ENCODE measurements at regions not wholly inside any gene's neighbourhood (a gene's known extent, or its start where the extent isn't known, plus 50 kb on each side); places are given as distances from the start of the nearest gene placed in this dataset.

DNA sequence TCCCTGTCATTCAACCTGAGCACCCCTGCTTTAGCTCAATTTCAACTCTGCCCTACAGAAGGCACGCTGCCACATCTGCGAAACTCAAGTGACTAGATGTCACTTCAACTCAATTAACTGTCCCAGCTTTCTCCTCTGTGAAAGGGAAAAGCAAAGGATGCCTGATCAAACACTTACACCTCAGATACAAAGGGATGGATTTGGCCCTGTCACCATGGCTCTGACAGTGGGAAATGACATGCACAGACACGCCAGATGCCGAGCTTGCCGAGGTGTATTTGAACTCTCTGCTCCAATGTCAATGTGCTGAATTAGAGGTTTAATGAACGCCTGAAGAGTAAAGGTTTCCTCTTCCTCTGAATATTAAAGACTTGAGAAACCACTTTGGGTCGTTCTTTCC is 481.1 kb downstream of the CBLN2 start:
- H3K4me3 ChIP-seq, result no peak overlapping the region
- H3K9me3 ChIP-seq, result no peaks in the 10 kb centered on the region
- no peaks in the 10 kb centered on the region for H3K4me1 ChIP-seq
- H3K27me3 ChIP-seq (ENCODE audit: low read depth), result no peaks in the 10 kb centered on the region
- H3K36me3 ChIP-seq (replicated peaks), result no peaks in the 10 kb centered on the region
- no peak for DNase-seq (ENCODE audit: low spot score in 2 of 2)
- in situ Hi-C loops (cut with MboI; ENCODE audit: low sequenced_read_pairs), result no loop called here

DNA sequence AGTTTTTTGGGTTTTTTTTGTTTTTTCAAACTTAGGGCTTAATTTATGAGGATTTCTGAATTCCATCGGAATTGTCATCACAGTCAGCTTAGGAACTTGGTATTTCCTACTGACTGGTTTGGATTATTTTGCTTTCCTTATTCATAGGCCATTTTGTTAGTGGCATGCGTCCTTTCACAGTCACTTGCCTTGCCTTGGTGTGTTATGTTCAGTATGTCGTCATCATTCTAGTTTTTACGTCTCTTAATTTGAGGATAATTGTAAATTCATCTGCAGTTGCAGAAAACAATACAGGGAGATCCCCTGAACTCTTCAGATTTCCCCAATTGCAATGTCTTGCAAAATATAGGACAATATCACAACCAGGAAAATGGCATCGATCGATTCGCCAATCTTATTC is 485.3 kb downstream of the CBLN2 start:
- H3K36me3 ChIP-seq (replicated peaks), result no peaks in the 10 kb centered on the region
- no peaks in the 10 kb centered on the region for H3K4me1 ChIP-seq
- in situ Hi-C loops (cut with MboI; ENCODE audit: low sequenced_read_pairs), result no loop called here
- H3K4me3 ChIP-seq, result no peak overlapping the region
- no peak for DNase-seq (ENCODE audit: low spot score in 2 of 2)
- no peaks in the 10 kb centered on the region for H3K9me3 ChIP-seq
- no peaks in the 10 kb centered on the region for H3K27me3 ChIP-seq (ENCODE audit: low read depth)

DNA sequence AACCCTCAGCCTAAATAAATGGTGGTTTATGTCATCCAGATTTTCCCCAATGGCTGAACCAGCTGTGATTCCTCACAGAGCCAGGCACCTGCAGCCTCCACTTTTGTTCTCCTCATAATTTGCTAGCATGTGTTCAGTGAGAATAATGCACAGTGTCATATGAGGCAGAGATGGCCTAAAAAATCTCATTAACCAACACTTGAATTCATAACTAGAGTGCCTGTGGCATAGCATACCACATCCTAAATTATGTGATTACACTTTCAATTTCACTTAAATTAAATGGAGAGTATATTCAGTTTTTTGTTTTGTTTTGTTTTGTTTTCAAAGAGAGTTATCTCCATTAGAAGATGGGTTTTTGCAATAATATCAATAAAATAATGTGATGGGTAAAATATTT is 488.0 kb downstream of the CBLN2 start:
- H3K27me3 ChIP-seq (ENCODE audit: low read depth), result no peaks in the 10 kb centered on the region
- no peak for DNase-seq (ENCODE audit: low spot score in 2 of 2)
- in situ Hi-C loops (cut with MboI; ENCODE audit: low sequenced_read_pairs), result no loop called here

GRCh38 chr18:72041313-72042032 is 502.7 kb downstream of the CBLN2 start:
- in situ Hi-C loops (cut with MboI; ENCODE audit: low sequenced_read_pairs), result no loop called here

More for the DNA sequence above, 488.0 kb downstream of the CBLN2 start:
- no peak overlapping the region for H3K4me3 ChIP-seq
- no peaks in the 10 kb centered on the region for H3K9me3 ChIP-seq
- no peaks in the 10 kb centered on the region for H3K4me1 ChIP-seq
- no peaks in the 10 kb centered on the region for H3K36me3 ChIP-seq (replicated peaks)

DNA sequence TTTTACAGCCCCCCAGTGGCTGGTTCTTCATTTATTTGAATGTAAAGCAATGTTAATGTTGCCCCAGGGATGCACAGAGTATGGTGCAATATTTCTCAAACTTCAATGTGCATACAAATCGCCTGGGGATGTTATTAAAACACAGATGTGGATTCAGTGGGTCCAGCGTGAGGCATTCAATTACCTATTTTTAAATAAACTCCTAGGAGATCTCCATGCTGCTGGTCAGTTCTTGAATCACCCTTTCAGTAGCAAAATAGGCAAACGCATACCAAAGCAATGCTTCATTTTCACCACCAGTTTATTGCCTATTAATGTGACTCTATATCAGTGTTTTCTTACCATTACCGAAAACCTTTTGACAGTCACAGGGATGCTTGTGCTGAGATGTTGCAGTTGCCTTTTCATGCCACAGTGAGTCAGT is 530.7 kb downstream of the CBLN2 start:
- in situ Hi-C loops (cut with MboI; ENCODE audit: low sequenced_read_pairs), result no loop called here
- DNase-seq (ENCODE audit: low spot score in 2 of 2), result peak in 1 of 2 experiments; percentile 15
- Histone ChIP-seq H3K27me3 (ENCODE audit: low read depth) (no peaks in the 10 kb centered on the region), H3K4me1 (no peaks in the 10 kb centered on the region), H3K4me3 (no peak overlapping the region), H3K36me3 (replicated peaks) (no peaks in the 10 kb centered on the region), H3K9me3 (no peaks in the 10 kb centered on the region)

More at GRCh38 chr18:72041313-72042032, 502.7 kb downstream of the CBLN2 start:
- no peaks in the 10 kb centered on the region for H3K36me3 ChIP-seq (replicated peaks)
- no peak overlapping the region for H3K4me3 ChIP-seq
- H3K27me3 ChIP-seq (ENCODE audit: low read depth), result no peaks in the 10 kb centered on the region
- no peak for DNase-seq (ENCODE audit: low spot score in 2 of 2)
- no peaks in the 10 kb centered on the region for H3K9me3 ChIP-seq
- no peaks in the 10 kb centered on the region for H3K4me1 ChIP-seq

GRCh38 chr18:71998547-71999097 is 545.5 kb downstream of the CBLN2 start:
- H3K9me3 ChIP-seq, result no peaks in the 10 kb centered on the region
- no peaks in the 10 kb centered on the region for H3K4me1 ChIP-seq
- DNase-seq (ENCODE audit: low spot score in 2 of 2), result no peak
- no peaks in the 10 kb centered on the region for H3K27me3 ChIP-seq (ENCODE audit: low read depth)
- no peak overlapping the region for H3K4me3 ChIP-seq
- H3K36me3 ChIP-seq (replicated peaks), result no peaks in the 10 kb centered on the region
- in situ Hi-C loops (cut with MboI; ENCODE audit: low sequenced_read_pairs), result no loop called here

DNA sequence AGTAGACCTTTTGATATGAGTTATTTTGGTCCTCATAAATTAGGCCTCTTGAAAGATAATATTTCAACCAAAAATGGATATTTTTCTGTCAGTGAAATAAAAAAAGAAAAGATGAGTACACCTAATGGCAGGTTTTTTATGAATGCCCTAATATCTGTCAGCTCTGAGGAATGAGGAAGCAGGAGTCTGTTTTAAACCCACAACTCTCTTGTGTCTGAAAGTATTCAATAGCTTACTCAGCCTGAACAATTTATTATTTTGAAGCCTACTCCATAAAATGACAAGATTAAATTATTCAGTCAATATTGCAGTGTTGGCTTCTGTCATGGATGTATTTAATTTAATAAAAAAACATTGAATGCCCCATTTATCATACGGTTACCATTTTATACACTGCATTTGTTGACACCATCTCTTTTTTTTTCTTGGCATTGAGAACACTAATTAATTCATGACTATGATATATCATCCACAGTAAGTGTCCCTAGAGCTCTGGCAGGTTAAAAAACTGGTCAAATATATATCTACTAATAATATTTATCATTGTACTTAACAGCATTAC is 548.2 kb downstream of the CBLN2 start:
- DNase-seq (ENCODE audit: low spot score in 2 of 2), result no peak
- Histone ChIP-seq H3K4me1 (no peaks in the 10 kb centered on the region), H3K9me3 (no peaks in the 10 kb centered on the region), H3K36me3 (replicated peaks) (no peaks in the 10 kb centered on the region), H3K4me3 (no peak overlapping the region), H3K27me3 (ENCODE audit: low read depth) (no peaks in the 10 kb centered on the region)
- in situ Hi-C loops (cut with MboI; ENCODE audit: low sequenced_read_pairs), result no loop called here

DNA sequence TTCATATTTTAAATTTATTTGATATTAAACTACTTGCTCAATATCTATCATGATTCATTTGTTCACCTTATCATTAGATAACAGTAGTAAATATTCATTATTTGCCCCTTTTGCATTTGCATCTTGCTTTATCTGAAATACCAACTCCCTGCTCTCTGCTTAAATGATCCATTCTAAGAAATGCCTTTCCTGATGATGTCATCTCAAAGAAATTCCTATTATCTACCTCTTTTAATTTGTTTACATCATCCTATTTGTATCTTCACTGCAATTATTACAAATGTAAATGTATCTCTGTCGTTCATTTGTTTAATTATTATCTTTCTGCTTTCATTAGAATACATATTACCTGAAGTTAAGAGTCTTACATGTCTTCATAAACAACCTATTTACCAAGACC is 549.9 kb downstream of the CBLN2 start:
- Histone ChIP-seq H3K36me3 (replicated peaks) (no peaks in the 10 kb centered on the region), H3K27me3 (ENCODE audit: low read depth) (no peaks in the 10 kb centered on the region), H3K9me3 (no peaks in the 10 kb centered on the region), H3K4me1 (no peaks in the 10 kb centered on the region; the same call in 1 of the 2 replicates), H3K4me3 (no peak overlapping the region)
- in situ Hi-C loops (cut with MboI; ENCODE audit: low sequenced_read_pairs), result no loop called here
- no peak for DNase-seq (ENCODE audit: low spot score in 2 of 2)

DNA sequence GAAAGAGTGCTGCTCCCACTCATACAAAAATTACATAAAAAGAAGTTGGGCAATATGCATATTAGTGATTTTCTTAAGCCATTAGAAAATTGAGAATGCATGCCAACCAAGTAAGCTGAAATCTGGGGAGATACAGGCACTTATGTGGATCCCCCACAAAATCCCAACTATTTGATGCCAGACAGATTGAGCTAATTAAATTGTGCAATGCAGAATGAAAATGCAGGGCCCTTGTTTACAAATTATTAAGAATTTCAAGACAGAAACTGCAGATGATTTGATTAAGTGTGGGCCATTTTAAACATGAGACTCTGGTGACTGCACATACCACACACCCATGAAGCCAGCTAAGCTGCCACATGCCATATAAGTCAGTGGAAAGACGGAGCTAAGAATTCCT is 554.5 kb downstream of the CBLN2 start:
- in situ Hi-C loops (cut with MboI; ENCODE audit: low sequenced_read_pairs), result no loop called here
- H3K4me1 ChIP-seq, result no peaks in the 10 kb centered on the region; the same call in 1 of the 2 replicates
- no peak for DNase-seq (ENCODE audit: low spot score in 2 of 2)

DNA sequence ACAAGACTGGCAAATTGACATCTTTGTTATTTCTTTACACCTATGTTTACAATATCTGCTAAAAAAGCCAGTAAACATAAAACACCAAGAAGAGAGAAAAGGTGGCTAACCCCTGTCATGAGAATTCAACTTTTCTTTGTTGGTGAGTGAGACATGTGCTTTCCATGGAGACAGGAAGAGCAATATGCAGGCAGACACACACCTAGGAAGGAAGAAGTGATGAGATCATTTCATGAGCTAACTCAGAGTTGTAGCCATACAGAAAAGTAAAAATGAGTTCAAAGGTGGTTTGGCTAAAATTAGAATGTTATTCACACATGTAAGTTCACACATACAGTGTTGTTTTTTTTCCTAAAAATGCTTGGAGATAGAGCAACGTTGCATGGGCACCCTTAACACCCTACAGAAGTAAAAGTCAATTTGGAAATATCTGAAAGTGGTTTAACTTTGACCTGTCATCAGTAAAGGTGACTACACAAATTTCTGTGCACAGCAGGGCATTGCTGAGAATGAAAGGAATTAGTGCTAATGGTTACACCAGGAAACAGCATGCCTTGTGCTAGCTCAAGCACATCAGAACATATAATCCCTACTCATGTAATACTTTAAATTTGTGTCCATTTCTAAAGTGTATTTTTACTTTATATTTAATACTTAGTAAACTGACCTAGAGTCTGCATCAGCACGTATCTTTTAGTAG is 557.6 kb downstream of the CBLN2 start:
- H3K4me1 ChIP-seq, result no peaks in the 10 kb centered on the region; the same call in 1 of the 2 replicates
- H3K36me3 ChIP-seq (replicated peaks), result no peaks in the 10 kb centered on the region
- in situ Hi-C loops (cut with MboI; ENCODE audit: low sequenced_read_pairs), result no loop called here
- H3K27me3 ChIP-seq (ENCODE audit: low read depth), result no peaks in the 10 kb centered on the region
- H3K4me3 ChIP-seq, result no peak overlapping the region
- no peaks in the 10 kb centered on the region for H3K9me3 ChIP-seq
- no peak for DNase-seq (ENCODE audit: low spot score in 2 of 2)

More for the DNA sequence above, 554.5 kb downstream of the CBLN2 start:
- Histone ChIP-seq H3K9me3 (no peaks in the 10 kb centered on the region), H3K36me3 (replicated peaks) (no peaks in the 10 kb centered on the region), H3K4me3 (no peak overlapping the region), H3K27me3 (ENCODE audit: low read depth) (no peaks in the 10 kb centered on the region)

- H3K4me3 ChIP-seq, result no peak overlapping the region
- no peak for DNase-seq (ENCODE audit: low spot score in 2 of 2)
- no peaks in the 10 kb centered on the region for H3K27me3 ChIP-seq (ENCODE audit: low read depth)
- no peaks in the 10 kb centered on the region for H3K36me3 ChIP-seq (replicated peaks)
- H3K4me1 ChIP-seq, result no peaks in the 10 kb centered on the region
- in situ Hi-C loops (cut with MboI; ENCODE audit: low sequenced_read_pairs), result no loop called here
- no peaks in the 10 kb centered on the region; the same call in 1 of the 2 replicates for H3K9me3 ChIP-seq
These were observed 567.4 kb downstream of the CBLN2 start for GRCh38 chr18:71976744-71977143.

DNA sequence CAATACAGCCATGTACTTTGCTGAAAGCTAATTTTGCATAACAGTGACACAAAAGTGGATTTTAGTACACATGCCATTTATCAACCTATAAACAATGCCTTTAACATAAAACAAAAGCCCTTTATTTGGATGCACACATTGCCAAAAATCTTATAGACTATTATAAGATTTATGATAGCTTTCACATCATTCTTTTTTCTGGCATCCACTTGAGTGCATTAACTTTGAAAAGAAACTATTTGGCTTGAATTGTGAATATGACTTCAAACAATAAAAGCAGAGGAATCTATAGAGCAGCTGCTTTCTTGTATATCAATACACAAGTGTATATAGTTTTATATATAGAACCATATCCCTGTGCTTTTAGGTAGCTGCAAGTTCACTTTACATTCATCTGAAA is 577.4 kb downstream of the CBLN2 start:
- DNase-seq (ENCODE audit: low spot score in 2 of 2), result peak in 1 of 2 experiments; percentile 91
- no peak overlapping the region for H3K4me3 ChIP-seq
- no peaks in the 10 kb centered on the region for H3K36me3 ChIP-seq (replicated peaks)
- in situ Hi-C loops (cut with MboI; ENCODE audit: low sequenced_read_pairs), result no loop called here
- no peaks in the 10 kb centered on the region for H3K27me3 ChIP-seq (ENCODE audit: low read depth)
- H3K4me1 ChIP-seq, result peaks cover 27% of the 10 kb centered on the region
- no peaks in the 10 kb centered on the region for H3K9me3 ChIP-seq

- no peaks in the 10 kb centered on the region for H3K9me3 ChIP-seq
- H3K4me1 ChIP-seq, result no peaks in the 10 kb centered on the region
- H3K27me3 ChIP-seq (ENCODE audit: low read depth), result no peaks in the 10 kb centered on the region
- no peak overlapping the region for H3K4me3 ChIP-seq
- no peaks in the 10 kb centered on the region for H3K36me3 ChIP-seq (replicated peaks)
- DNase-seq (ENCODE audit: low spot score in 2 of 2), result no peak
- in situ Hi-C loops (cut with MboI; ENCODE audit: low sequenced_read_pairs), result no loop called here
These were observed 585.5 kb downstream of the CBLN2 start for GRCh38 chr18:71958605-71959004.

- no peaks in the 10 kb centered on the region for H3K36me3 ChIP-seq (replicated peaks)
- no peak for DNase-seq (ENCODE audit: low spot score in 2 of 2)
- H3K4me1 ChIP-seq, result no peaks in the 10 kb centered on the region
- H3K27me3 ChIP-seq (ENCODE audit: low read depth), result no peaks in the 10 kb centered on the region
- in situ Hi-C loops (cut with MboI; ENCODE audit: low sequenced_read_pairs), result no loop called here
- no peak overlapping the region for H3K4me3 ChIP-seq
- H3K9me3 ChIP-seq, result no peaks in the 10 kb centered on the region
These were observed 593.1 kb downstream of the CBLN2 start for GRCh38 chr18:71951001-71951400.
